Spleen (tissue), 7 donors: ENCODE measurements at regions not wholly inside any gene's neighbourhood (a gene's known extent, or its start where the extent isn't known, plus 50 kb on each side); places are given as distances from the start of the nearest gene placed in this dataset.

ENCODE experiments used
- CTCF ChIP-seq, 11 experiments: fragments of 200-600 bp in 7 of 11; fragments of 450-650 bp in 4 of 11; sonication (generic) in 4 of 11; IDR thresholded peaks in 8 of 11; conservative IDR thresholded peaks in 3 of 11; 1 replicate in 7 of 11; 2 replicates in 4 of 11; pipeline versions ENCODE4 v1.4.0 to v1.8.0; 2016 to 2021; ENCODE audit warnings: antibody characterized with exemption in 11 of 11, inconsistent platforms in 4 of 11, mild to moderate bottlenecking in 1 of 11
- POLR2A ChIP-seq, 3 donors: fragments of 450-650 bp; IDR thresholded peaks; one replicate each; pipeline ENCODE4 v1.5.1; 2017; ENCODE audit warnings: antibody characterized with exemption in 3 of 3, mild to moderate bottlenecking in 1 of 3
- donor health status: DM: no; HTN: no; CAD: no; lungs with moderate emphysema.
- donor health status: DM: no; HTN: no; CAD: no.
- donor health status: DM: no; HTN: no; CAD: no.

GRCh38 chr20:16132036-16132798, 441.0 kb downstream of the KIF16B start:
- no peak for TF ChIP-seq POLR2A (IDR thresholded peaks at IDR 0.05)
- no peak for TF ChIP-seq CTCF (IDR thresholded peaks at IDR 0.05 in 8 of 11, conservative IDR thresholded peaks at IDR 0.05 in 3 of 11)
